ENCODE measurements at regions not wholly inside any gene's neighbourhood (a gene's known extent, or its start where the extent isn't known, plus 50 kb on each side); places are given as distances from the start of the nearest gene placed in this dataset.

DNA sequence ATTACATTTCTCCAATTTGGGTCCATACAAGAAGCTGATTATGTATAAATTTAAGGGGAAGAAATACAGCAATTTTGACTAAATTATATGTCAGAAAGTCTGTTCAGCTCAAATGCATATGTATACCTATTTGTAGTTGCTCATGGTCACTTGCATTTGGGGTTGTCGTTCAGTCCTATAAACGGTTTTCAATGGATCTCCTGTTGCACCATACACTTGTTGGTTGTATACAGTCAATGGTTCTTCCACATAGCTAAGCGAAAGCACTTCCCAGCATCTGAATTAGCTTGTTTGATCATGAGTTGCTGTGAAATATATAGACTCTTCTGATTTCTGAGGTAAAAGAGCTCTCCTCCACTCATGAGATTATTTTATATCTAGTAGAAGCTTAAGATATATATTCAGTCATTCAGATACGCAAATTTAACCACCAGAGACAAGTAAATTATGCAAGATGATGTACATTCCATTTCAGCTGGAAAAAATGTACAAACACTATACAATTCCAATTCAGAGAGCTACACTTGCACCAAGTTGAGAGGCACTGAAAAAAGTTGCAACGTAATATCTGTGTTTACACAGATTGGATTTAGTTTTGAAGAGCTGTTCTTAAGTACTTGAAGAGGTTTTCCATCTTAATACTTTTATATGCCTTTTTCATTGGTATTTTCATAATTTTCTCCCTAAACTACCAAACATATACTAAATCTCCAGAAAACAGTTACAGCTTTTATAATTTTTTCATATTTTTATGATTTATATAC, 64.4 kb upstream of the POU5F2 start:
- TF ChIP-seq POLR2AphosphoS5 (IDR thresholded peaks at IDR 0.05) (no peak), POLR2A (IDR thresholded peaks at IDR 0.05) (no peak), EP300 (IDR thresholded peaks at IDR 0.05) (no peak)
- TF ChIP-seq, protein P1, sequence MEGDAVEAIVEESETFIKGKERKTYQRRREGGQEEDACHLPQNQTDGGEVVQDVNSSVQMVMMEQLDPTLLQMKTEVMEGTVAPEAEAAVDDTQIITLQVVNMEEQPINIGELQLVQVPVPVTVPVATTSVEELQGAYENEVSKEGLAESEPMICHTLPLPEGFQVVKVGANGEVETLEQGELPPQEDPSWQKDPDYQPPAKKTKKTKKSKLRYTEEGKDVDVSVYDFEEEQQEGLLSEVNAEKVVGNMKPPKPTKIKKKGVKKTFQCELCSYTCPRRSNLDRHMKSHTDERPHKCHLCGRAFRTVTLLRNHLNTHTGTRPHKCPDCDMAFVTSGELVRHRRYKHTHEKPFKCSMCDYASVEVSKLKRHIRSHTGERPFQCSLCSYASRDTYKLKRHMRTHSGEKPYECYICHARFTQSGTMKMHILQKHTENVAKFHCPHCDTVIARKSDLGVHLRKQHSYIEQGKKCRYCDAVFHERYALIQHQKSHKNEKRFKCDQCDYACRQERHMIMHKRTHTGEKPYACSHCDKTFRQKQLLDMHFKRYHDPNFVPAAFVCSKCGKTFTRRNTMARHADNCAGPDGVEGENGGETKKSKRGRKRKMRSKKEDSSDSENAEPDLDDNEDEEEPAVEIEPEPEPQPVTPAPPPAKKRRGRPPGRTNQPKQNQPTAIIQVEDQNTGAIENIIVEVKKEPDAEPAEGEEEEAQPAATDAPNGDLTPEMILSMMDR (IDR thresholded peaks at IDR 0.05) = no peak
